B cell (primary cell): ENCODE measurements at regions not wholly inside any gene's neighbourhood (a gene's known extent, or its start where the extent isn't known, plus 50 kb on each side); places are given as distances from the start of the nearest gene placed in this dataset.

Source experiments
- ATAC-seq: fragments of 200-7000 bp; cut with Tn5 transposase; one replicate; pipeline ENCODE4 v1.10.0; 2021; ENCODE audit warnings: low read depth, mild to moderate bottlenecking, moderate number of reproducible peaks, moderate library complexity
- CTCF ChIA-PET: fragments of 350-600 bp; sonication (Branson Sonifier 250); formaldehyde crosslinking; loops from one replicate; lab custom pipeline; 2021; ENCODE audit warnings: antibody characterized with exemption, inconsistent platforms; lab: Charles Lee
- POLR2A ChIA-PET: fragments of 350-600 bp; sonication (Branson Sonifier 250); formaldehyde crosslinking; loops from one replicate; lab custom pipeline; 2021; ENCODE audit warnings: antibody characterized with exemption; lab: Charles Lee
- DNase-seq: peaks from one replicate; pipeline ENCODE4 v3.0.0; 2013
- H2AFZ ChIP-seq: 2 replicates; pipeline ENCODE4 v1.6.1; 2012; ENCODE audit warnings: mild to moderate bottlenecking, low read depth, low read length; ENCODE audit not compliant: insufficient read depth, poor library complexity, severe bottlenecking
- H3K27ac ChIP-seq, 2 donors: 1 replicate in 1 of 2; 2 replicates in 1 of 2; pipeline ENCODE4 v1.5.1; 2012 to 2013; ENCODE audit warnings: low read length in 2 of 2, mild to moderate bottlenecking in 2 of 2, moderate library complexity in 1 of 2
- H3K27me3 ChIP-seq, 4 experiments: fragments of 200-600 bp in 1 of 4; sonication (generic) in 1 of 4; replicated peaks in 1 of 4; 1 replicate in 2 of 4; 2 replicates in 2 of 4; pipeline versions ENCODE4 v1.6.1 to v1.7.0; 2013 to 2016; ENCODE audit warnings: low read length in 3 of 4, mild to moderate bottlenecking in 2 of 4, mixed read lengths in 1 of 4, moderate library complexity in 1 of 4; ENCODE audit not compliant: insufficient read depth in 4 of 4, control insufficient read depth in 3 of 4; ENCODE audit errors: control extremely low read depth in 1 of 4
- H3K36me3 ChIP-seq, 2 experiments: replicated peaks in 1 of 2; 1 replicate in 1 of 2; 2 replicates in 1 of 2; pipeline versions ENCODE4 v1.6.1 to v1.7.1; 2013; ENCODE audit warnings: low read length in 1 of 2; ENCODE audit not compliant: insufficient read depth in 2 of 2, control insufficient read depth in 1 of 2; ENCODE audit errors: control extremely low read depth in 1 of 2, extremely low read depth in 1 of 2
- H3K4me1 ChIP-seq, 2 donors: fragments of 200-600 bp in 1 of 2; sonication (generic) in 1 of 2; 1 replicate in 1 of 2; 2 replicates in 1 of 2; pipeline versions ENCODE4 v1.5.1 to v1.6.1; 2013 to 2017; ENCODE audit warnings: low read length in 2 of 2; ENCODE audit not compliant: control insufficient read depth in 2 of 2, insufficient read depth in 2 of 2
- H3K4me2 ChIP-seq: replicated peaks from 2 replicates; pipeline ENCODE3; 2012; ENCODE audit warnings: mild to moderate bottlenecking, low read depth, low read length; ENCODE audit not compliant: poor library complexity, severe bottlenecking
- H3K4me3 ChIP-seq, 5 experiments: fragments of 200-600 bp in 1 of 5; sonication (generic) in 1 of 5; 1 replicate in 3 of 5; 2 replicates in 2 of 5; pipeline versions ENCODE4 v1.5.1 to v1.7.0; 2011 to 2016; ENCODE audit warnings: low read length in 4 of 5, mild to moderate bottlenecking in 4 of 5, low read depth in 2 of 5, control low read depth in 1 of 5, moderate library complexity in 1 of 5; ENCODE audit not compliant: insufficient read depth in 1 of 5; ENCODE audit errors: control extremely low read depth in 1 of 5, extremely low read depth in 1 of 5
- H3K79me2 ChIP-seq: fragments of 200-600 bp; sonication (generic); one replicate; pipeline ENCODE4 v1.6.0; 2016; ENCODE audit warnings: low read length; ENCODE audit not compliant: control insufficient read depth, insufficient read depth
- H3K9ac ChIP-seq: fragments of 200-600 bp; sonication (generic); 2 replicates; pipeline ENCODE4 v1.6.1; 2017; ENCODE audit warnings: mild to moderate bottlenecking, low read length, moderate library complexity
- H3K9me3 ChIP-seq, 3 donors: one replicate each; pipeline versions ENCODE4 v1.6.1 to v1.7.1; 2013; ENCODE audit warnings: low read length in 2 of 3; ENCODE audit not compliant: control insufficient read depth in 2 of 3, insufficient read depth in 1 of 3; ENCODE audit errors: control extremely low read depth in 1 of 3
- H4K20me1 ChIP-seq: 2 replicates; pipeline ENCODE4 v1.6.0; 2012; ENCODE audit warnings: mild to moderate bottlenecking, low read length; ENCODE audit not compliant: insufficient read depth, control insufficient read depth, poor library complexity, severe bottlenecking
- H3K27ac Mint-ChIP-seq: one replicate; pipeline ENCODE4 v1.8.0; 2021; ENCODE audit warnings: mixed read lengths
- H3K27me3 Mint-ChIP-seq: one replicate; pipeline ENCODE4 v1.8.0; 2021; ENCODE audit warnings: mixed read lengths
- H3K4me1 Mint-ChIP-seq: one replicate; pipeline ENCODE4 v1.8.0; 2021; ENCODE audit warnings: mixed read lengths
- H3K4me3 Mint-ChIP-seq: one replicate; pipeline ENCODE4 v1.8.0; 2021; ENCODE audit warnings: mixed read lengths
- H3K9me3 Mint-ChIP-seq: one replicate; pipeline ENCODE4 v1.8.0; 2022; ENCODE audit warnings: mixed read lengths; ENCODE audit not compliant: insufficient read depth
- EZH2 ChIP-seq: IDR thresholded peaks from 2 replicates; pipeline ENCODE4 v1.6.1; 2012; ENCODE audit warnings: borderline replicate concordance, low read depth, mild to moderate bottlenecking, moderate library complexity, low read length; ENCODE audit not compliant: insufficient read depth, poor library complexity, severe bottlenecking
- WGBS: methylation state at CpG from one replicate; pipeline ENCODE4 v1.1.5; 2013; ENCODE audit warnings: missing lambda C conversion rate; ENCODE audit not compliant: insufficient coverage; 5-methylcytosine and 5-hydroxymethylcytosine counted together
- intact Hi-C: fragments of 100-400 bp; cut with micrococcal nuclease; formaldehyde crosslinking; loops from one replicate; pipeline ENCODE4 v1.10.0; 2022
- TF ChIP-seq, protein P1 (sequence below): fragments of 200-600 bp; IDR thresholded peaks from one replicate; pipeline ENCODE4 v1.8.0; 2022; ENCODE audit warnings: antibody characterized with exemption, mild to moderate bottlenecking

DNA sequence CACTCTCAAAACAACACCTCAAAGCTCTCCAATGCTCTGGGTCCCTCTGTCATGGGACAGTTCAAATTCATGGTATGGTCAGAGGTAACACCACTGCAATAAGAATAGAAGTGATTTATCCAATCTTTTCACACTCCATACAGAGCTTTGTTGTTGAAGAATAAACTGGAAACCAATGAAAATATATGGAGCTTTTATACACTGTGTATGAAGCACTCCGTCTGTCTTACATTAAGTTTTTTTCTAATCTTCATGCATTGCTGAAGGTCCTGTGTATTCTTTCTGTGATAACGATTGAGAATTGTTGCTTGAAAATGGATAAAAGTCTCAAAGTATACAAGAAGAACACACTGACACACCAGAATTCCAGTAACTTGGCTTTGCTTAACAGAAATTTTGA, 603.7 kb upstream of the LUZP2 start:
- Mint-ChIP-seq H3K4me3 (no peak overlapping the region), H3K9me3 (no peaks in the 10 kb centered on the region), H3K4me1 (no peaks in the 10 kb centered on the region), H3K27me3 (no peaks in the 10 kb centered on the region), H3K27ac (no peak overlapping the region)
- no peaks in the 10 kb centered on the region for H3K4me1 ChIP-seq
- CTCF ChIA-PET: no interaction called here
- ATAC-seq (no peak), DNase-seq (no peak)
- intact Hi-C loops: no loop called here
- H3K9ac ChIP-seq: no peak overlapping the region
- no peak overlapping the region for H2AFZ ChIP-seq
- no peak for TF ChIP-seq EZH2
- TF ChIP-seq, protein P1, sequence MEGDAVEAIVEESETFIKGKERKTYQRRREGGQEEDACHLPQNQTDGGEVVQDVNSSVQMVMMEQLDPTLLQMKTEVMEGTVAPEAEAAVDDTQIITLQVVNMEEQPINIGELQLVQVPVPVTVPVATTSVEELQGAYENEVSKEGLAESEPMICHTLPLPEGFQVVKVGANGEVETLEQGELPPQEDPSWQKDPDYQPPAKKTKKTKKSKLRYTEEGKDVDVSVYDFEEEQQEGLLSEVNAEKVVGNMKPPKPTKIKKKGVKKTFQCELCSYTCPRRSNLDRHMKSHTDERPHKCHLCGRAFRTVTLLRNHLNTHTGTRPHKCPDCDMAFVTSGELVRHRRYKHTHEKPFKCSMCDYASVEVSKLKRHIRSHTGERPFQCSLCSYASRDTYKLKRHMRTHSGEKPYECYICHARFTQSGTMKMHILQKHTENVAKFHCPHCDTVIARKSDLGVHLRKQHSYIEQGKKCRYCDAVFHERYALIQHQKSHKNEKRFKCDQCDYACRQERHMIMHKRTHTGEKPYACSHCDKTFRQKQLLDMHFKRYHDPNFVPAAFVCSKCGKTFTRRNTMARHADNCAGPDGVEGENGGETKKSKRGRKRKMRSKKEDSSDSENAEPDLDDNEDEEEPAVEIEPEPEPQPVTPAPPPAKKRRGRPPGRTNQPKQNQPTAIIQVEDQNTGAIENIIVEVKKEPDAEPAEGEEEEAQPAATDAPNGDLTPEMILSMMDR: no peak
- H3K9me3 ChIP-seq: no peaks in the 10 kb centered on the region
- no peak overlapping the region for H3K4me3 ChIP-seq
- no CpG with 5 or more reads among the region's 2 CpGs for WGBS
- H3K27ac ChIP-seq: no peak overlapping the region
- POLR2A ChIA-PET: no interaction called here
- H3K36me3 ChIP-seq: no peaks in the 10 kb centered on the region
- no peak overlapping the region for H3K4me2 ChIP-seq
- no peaks in the 10 kb centered on the region for H4K20me1 ChIP-seq
- H3K27me3 ChIP-seq: no peaks in the 10 kb centered on the region
- no peaks in the 10 kb centered on the region for H3K79me2 ChIP-seq

GRCh38 chr11:23897453-23898286, 599.2 kb upstream of the LUZP2 start:
- H3K4me1 Mint-ChIP-seq: no peaks in the 10 kb centered on the region
- Histone ChIP-seq H3K4me3 (no peak overlapping the region), H3K27ac (no peak overlapping the region), H3K36me3 (no peaks in the 10 kb centered on the region), H3K4me1 (no peaks in the 10 kb centered on the region), H3K4me2 (no peak overlapping the region), H3K9ac (no peak overlapping the region), H3K9me3 (no peaks in the 10 kb centered on the region), H2AFZ (no peak overlapping the region), H3K27me3 (no peaks in the 10 kb centered on the region), H4K20me1 (no peaks in the 10 kb centered on the region), H3K79me2 (no peaks in the 10 kb centered on the region)
- no peak for DNase-seq
- H3K27ac Mint-ChIP-seq: no peak overlapping the region
- no peak for ATAC-seq
- H3K4me3 Mint-ChIP-seq: no peak overlapping the region
- POLR2A ChIA-PET: no interaction called here
- TF ChIP-seq, protein P1: no peak
- no peak for TF ChIP-seq EZH2
- CTCF ChIA-PET: no interaction called here
- no peaks in the 10 kb centered on the region for H3K27me3 Mint-ChIP-seq
- 50% methylated on average over 1 of the region's 9 CpGs for WGBS
- intact Hi-C loops: no loop called here
- H3K9me3 Mint-ChIP-seq: no peaks in the 10 kb centered on the region
